Endothelial cell of umbilical vein (primary cell): ENCODE measurements at regions not wholly inside any gene's neighbourhood (a gene's known extent, or its start where the extent isn't known, plus 50 kb on each side); places are given as distances from the start of the nearest gene placed in this dataset.

Source experiments
- BruUV-seq: library from RNA; stranded (reverse); fragments of 400-500 nt; replicated peaks from 2 replicates; lab custom pipeline; 2021; lab: Mats Ljungman, UMichigan
- CTCF ChIA-PET: fragments of 300-600, 350-600 bp; sonication (Branson Sonifier 250); formaldehyde crosslinking; loops from one replicate; lab custom pipeline; 2021; ENCODE audit warnings: antibody characterized with exemption, inconsistent platforms; lab: Charles Lee
- POLR2A ChIA-PET: fragments of 300-600, 350-600 bp; sonication (Branson Sonifier 250); formaldehyde crosslinking; loops from one replicate; lab custom pipeline; 2021; ENCODE audit warnings: antibody characterized with exemption, inconsistent platforms; lab: Charles Lee
- DNase-seq: peaks from one replicate; pipeline ENCODE4 v3.0.0-alpha.2; 2011; ENCODE audit warnings: low read depth, low spot score
- FAIRE-seq: peaks from 2 replicates; lab custom pipeline; 2011; peaks lifted over from hg19 to GRCh38; lab: Jason Lieb, UNC
- H2AFZ ChIP-seq: 2 replicates; pipeline ENCODE4 v1.6.0; 2012; ENCODE audit warnings: low read depth, low read length, control low read depth, inconsistent platforms
- H3K27ac ChIP-seq: 2 replicates; pipeline ENCODE4 v1.5.1; 2011; ENCODE audit warnings: low read depth, mild to moderate bottlenecking, control low read depth, low read length, moderate library complexity; ENCODE audit not compliant: insufficient read depth
- H3K27me3 ChIP-seq, 2 experiments: 2 replicates each; pipeline versions ENCODE4 v1.6.0 to v1.6.1; 2011; ENCODE audit warnings: low read length in 2 of 2, mixed read lengths in 1 of 2; ENCODE audit not compliant: control insufficient read depth in 2 of 2, insufficient read depth in 2 of 2
- H3K36me3 ChIP-seq, 2 experiments: 2 replicates in 1 of 2; 3 replicates in 1 of 2; pipeline ENCODE4 v1.5.1; 2011; ENCODE audit warnings: low read length in 2 of 2, mild to moderate bottlenecking in 1 of 2, moderate library complexity in 1 of 2; ENCODE audit not compliant: control insufficient read depth in 2 of 2, insufficient read depth in 2 of 2; ENCODE audit errors: extremely low read depth in 1 of 2
- H3K4me1 ChIP-seq: 3 replicates; pipeline ENCODE4 v1.5.1; 2011; ENCODE audit warnings: mild to moderate bottlenecking, low read length; ENCODE audit not compliant: control insufficient read depth, insufficient read depth; ENCODE audit errors: extremely low read depth
- H3K4me2 ChIP-seq: 2 replicates; pipeline ENCODE4 v1.6.1; 2011; ENCODE audit warnings: low read length, control low read depth, mixed read lengths; ENCODE audit not compliant: insufficient read depth
- H3K4me3 ChIP-seq, 3 experiments: fragments of 200-600 bp in 1 of 3; sonication (generic), shearing (Covaris generic) in 1 of 3; replicated peaks in 1 of 3; 2 replicates each; pipeline ENCODE4 v1.5.1; 2011 to 2016; ENCODE audit warnings: control low read depth in 3 of 3, low read length in 3 of 3, mild to moderate bottlenecking in 2 of 3, inconsistent platforms in 1 of 3, low read depth in 1 of 3, moderate library complexity in 1 of 3; ENCODE audit not compliant: insufficient read depth in 1 of 3
- H3K79me2 ChIP-seq: 2 replicates; pipeline ENCODE4 v1.6.0; 2012; ENCODE audit warnings: low read length, inconsistent platforms; ENCODE audit not compliant: control insufficient read depth, insufficient read depth
- H3K9ac ChIP-seq: replicated peaks from 2 replicates; pipeline ENCODE3; 2011; ENCODE audit warnings: low read length, control low read depth; ENCODE audit not compliant: insufficient read depth; ENCODE audit errors: extremely low read depth
- H3K9me1 ChIP-seq: replicated peaks from 3 replicates; pipeline ENCODE4 v1.6.0; 2011; ENCODE audit warnings: mild to moderate bottlenecking, low read length; ENCODE audit not compliant: control insufficient read depth, insufficient read depth; ENCODE audit errors: extremely low read depth
- H3K9me3 ChIP-seq: replicated peaks from 2 replicates; pipeline ENCODE4 v1.5.1; 2012; ENCODE audit warnings: low read length, inconsistent platforms; ENCODE audit not compliant: control insufficient read depth, insufficient read depth
- H4K20me1 ChIP-seq: replicated peaks from 2 replicates; pipeline ENCODE3; 2011; ENCODE audit warnings: mild to moderate bottlenecking, low read length; ENCODE audit not compliant: control insufficient read depth, insufficient read depth; ENCODE audit errors: extremely low read depth
- FOS ChIP-seq: IDR thresholded peaks from 2 replicates; pipeline ENCODE4 v1.6.1; 2011; ENCODE audit warnings: mild to moderate bottlenecking, low read length, moderate library complexity, borderline replicate concordance; ENCODE audit not compliant: insufficient read depth
- JUN ChIP-seq: IDR thresholded peaks from 2 replicates; pipeline ENCODE4 v1.6.1; 2011; ENCODE audit warnings: borderline replicate concordance, low read depth; ENCODE audit not compliant: insufficient read length, insufficient read depth
- MYC ChIP-seq: IDR thresholded peaks from one replicate; pipeline ENCODE4 v1.6.1; 2011; ENCODE audit warnings: mild to moderate bottlenecking, low read depth, low read length
- POLR2A ChIP-seq: IDR thresholded peaks from 2 replicates; pipeline ENCODE4 v1.6.1; 2012; ENCODE audit warnings: low read depth, mild to moderate bottlenecking, control low read depth, low read length
- POLR2AphosphoS5 ChIP-seq: IDR thresholded peaks from 2 replicates; pipeline ENCODE4 v1.6.1; 2012; ENCODE audit warnings: low read depth, mild to moderate bottlenecking, control low read depth, low read length, moderate library complexity; ENCODE audit not compliant: insufficient read depth
- dilution Hi-C: fragments of 300-500 bp; cut with MboI; formaldehyde crosslinking; loops from one replicate; pipeline ENCODE4 v1.15.0; 2019; ENCODE audit warnings: low sequenced_read_pairs; ENCODE audit not compliant: extremely low pct_ligation_motif_present
- intact Hi-C: fragments of 100-400 bp; cut with micrococcal nuclease; formaldehyde crosslinking; loops from one replicate; pipeline ENCODE4 v1.10.0; 2022
- TF ChIP-seq, protein P1 (sequence below): IDR thresholded peaks from 2 replicates; pipeline ENCODE4 v1.6.1; 2011; ENCODE audit not compliant: insufficient read depth, insufficient read length
- TF ChIP-seq, protein P2 (sequence below), 2 donors: IDR thresholded peaks; 1 replicate in 1 of 2; 2 replicates in 1 of 2; pipeline ENCODE4 v1.5.1; 2011; ENCODE audit warnings: low read length in 2 of 2, mild to moderate bottlenecking in 2 of 2, moderate library complexity in 2 of 2, control low read depth in 1 of 2, inconsistent platforms in 1 of 2, low read depth in 1 of 2; ENCODE audit not compliant: insufficient read depth in 1 of 2; ENCODE audit errors: extremely low read depth in 1 of 2

GRCh38 chr18:64233851-64234250 is 85.0 kb upstream of the LINC00305 start:
- H3K36me3 ChIP-seq, result no peaks in the 10 kb centered on the region
- no peak overlapping the region for H3K9ac ChIP-seq
- no peak overlapping the region for H3K4me2 ChIP-seq
- ChIA-PET CTCF (no interaction called here), POLR2A (no interaction called here)
- FAIRE-seq, result no peak
- H3K4me3 ChIP-seq, result no peak overlapping the region
- H3K27me3 ChIP-seq, result no peaks in the 10 kb centered on the region
- no TSS peak for BruUV-seq
- no peak overlapping the region for H2AFZ ChIP-seq
- intact Hi-C loops (no loop called here), dilution Hi-C loops (no loop called here)
- no peak overlapping the region for H3K27ac ChIP-seq
- no peaks in the 10 kb centered on the region for H3K4me1 ChIP-seq
- H3K9me1 ChIP-seq, result no peaks in the 10 kb centered on the region
- DNase-seq, result no peak
- no peaks in the 10 kb centered on the region for H4K20me1 ChIP-seq
- no peaks in the 10 kb centered on the region for H3K79me2 ChIP-seq
- no peak for TF ChIP-seq POLR2A
- no peaks in the 10 kb centered on the region for H3K9me3 ChIP-seq

DNA sequence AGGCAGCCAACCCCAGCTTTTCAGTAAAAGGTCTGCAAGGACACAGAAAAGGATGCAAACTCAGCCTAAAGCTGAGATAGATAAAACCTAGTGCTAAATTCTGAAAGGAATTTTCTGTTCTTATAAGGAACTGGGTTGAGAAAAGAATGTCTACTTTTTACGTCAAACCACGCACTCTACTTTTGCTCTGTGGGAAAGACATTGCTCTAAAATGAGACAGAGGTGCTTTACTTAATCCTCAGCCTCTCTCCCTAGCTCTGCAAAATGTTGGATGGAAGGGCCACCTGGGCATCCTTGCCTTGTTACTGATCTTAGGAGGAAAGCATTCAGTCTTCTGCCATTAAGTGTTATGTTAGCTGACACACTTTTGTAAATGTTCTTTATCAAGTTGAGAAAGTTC is 72.1 kb upstream of the LINC00305 start:
- intact Hi-C loops (no loop called here), dilution Hi-C loops (no loop called here)
- no peak overlapping the region for H3K9ac ChIP-seq
- H4K20me1 ChIP-seq, result no peaks in the 10 kb centered on the region
- no peak overlapping the region for H3K4me3 ChIP-seq
- H3K27me3 ChIP-seq, result no peaks in the 10 kb centered on the region
- H3K9me1 ChIP-seq, result no peaks in the 10 kb centered on the region
- DNase-seq (no peak), FAIRE-seq (no peak)
- H3K4me2 ChIP-seq, result no peak overlapping the region
- BruUV-seq, result no TSS peak
- no peaks in the 10 kb centered on the region for H3K4me1 ChIP-seq
- no peak overlapping the region for H3K27ac ChIP-seq
- no peak overlapping the region for H2AFZ ChIP-seq
- TF ChIP-seq, protein P1, sequence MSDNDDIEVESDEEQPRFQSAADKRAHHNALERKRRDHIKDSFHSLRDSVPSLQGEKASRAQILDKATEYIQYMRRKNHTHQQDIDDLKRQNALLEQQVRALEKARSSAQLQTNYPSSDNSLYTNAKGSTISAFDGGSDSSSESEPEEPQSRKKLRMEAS, result no peak
- TF ChIP-seq MYC (no peak), FOS (no peak), POLR2AphosphoS5 (no peak), JUN (no peak)
- TF ChIP-seq, protein P2, sequence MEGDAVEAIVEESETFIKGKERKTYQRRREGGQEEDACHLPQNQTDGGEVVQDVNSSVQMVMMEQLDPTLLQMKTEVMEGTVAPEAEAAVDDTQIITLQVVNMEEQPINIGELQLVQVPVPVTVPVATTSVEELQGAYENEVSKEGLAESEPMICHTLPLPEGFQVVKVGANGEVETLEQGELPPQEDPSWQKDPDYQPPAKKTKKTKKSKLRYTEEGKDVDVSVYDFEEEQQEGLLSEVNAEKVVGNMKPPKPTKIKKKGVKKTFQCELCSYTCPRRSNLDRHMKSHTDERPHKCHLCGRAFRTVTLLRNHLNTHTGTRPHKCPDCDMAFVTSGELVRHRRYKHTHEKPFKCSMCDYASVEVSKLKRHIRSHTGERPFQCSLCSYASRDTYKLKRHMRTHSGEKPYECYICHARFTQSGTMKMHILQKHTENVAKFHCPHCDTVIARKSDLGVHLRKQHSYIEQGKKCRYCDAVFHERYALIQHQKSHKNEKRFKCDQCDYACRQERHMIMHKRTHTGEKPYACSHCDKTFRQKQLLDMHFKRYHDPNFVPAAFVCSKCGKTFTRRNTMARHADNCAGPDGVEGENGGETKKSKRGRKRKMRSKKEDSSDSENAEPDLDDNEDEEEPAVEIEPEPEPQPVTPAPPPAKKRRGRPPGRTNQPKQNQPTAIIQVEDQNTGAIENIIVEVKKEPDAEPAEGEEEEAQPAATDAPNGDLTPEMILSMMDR (IDR thresholded peaks at IDR 0.05; ENCODE audit: extremely low read depth in 1 of 2, insufficient read depth in 1 of 2, low read depth in 1 of 2, low read length in 2 of 2), result no peak
- no peaks in the 10 kb centered on the region for H3K36me3 ChIP-seq
- H3K9me3 ChIP-seq, result no peaks in the 10 kb centered on the region
- CTCF ChIA-PET, result no interaction called here
- POLR2A ChIA-PET, result no interaction called here
- no peaks in the 10 kb centered on the region for H3K79me2 ChIP-seq
